HL-60/S4 treated with retinoic acid at 250 ng/mL for 4 days and 3 days (cell line): ENCODE measurements at regions not wholly inside any gene's neighbourhood (a gene's known extent, or its start where the extent isn't known, plus 50 kb on each side); places are given as distances from the start of the nearest gene placed in this dataset.

Source experiments
- in situ Hi-C: fragments of 300-500 bp; cut with MboI; formaldehyde crosslinking; loops from 2 replicates; pipeline ENCODE4 v1.7.0; 2022; ENCODE audit warnings: low sequenced_read_pairs

- in situ Hi-C loops = loop anchor here (25.0 kb wide), 2 partner anchors 376 to 501 kb away; no protein-coding TSS in a partner anchor
Observed at GRCh38 chr14:60563113-60563512, 54.2 kb downstream of the SIX6 start.

GRCh38 chr14:60565211-60565610 lies 56.3 kb downstream of the SIX6 start:
- in situ Hi-C loops = loop anchor here (25.0 kb wide), 2 partner anchors 378 to 503 kb away; no protein-coding TSS in a partner anchor

- in situ Hi-C loops = loop anchor here (25.0 kb wide), 2 partner anchors 379 to 504 kb away; no protein-coding TSS in a partner anchor
Observed at GRCh38 chr14:60566101-60566500, 57.2 kb downstream of the SIX6 start.

- in situ Hi-C loops = loop anchor here (25.0 kb wide), 2 partner anchors 387 to 512 kb away; no protein-coding TSS in a partner anchor
Observed at GRCh38 chr14:60573943-60574495, 65.1 kb downstream of the SIX6 start.

GRCh38 chr14:60575008-60575407 lies 66.1 kb downstream of the SIX6 start:
- in situ Hi-C loops = no loop called here

GRCh38 chr14:60585676-60586075 lies 63.6 kb downstream of the SIX1 start:
- in situ Hi-C loops = no loop called here

- in situ Hi-C loops = no loop called here
Observed at GRCh38 chr14:60589442-60589841, 59.8 kb downstream of the SIX1 start.

- in situ Hi-C loops = no loop called here
Observed at GRCh38 chr14:60590991-60591414, 58.3 kb downstream of the SIX1 start.
